ENCODE measurements at regions not wholly inside any gene's neighbourhood (a gene's known extent, or its start where the extent isn't known, plus 50 kb on each side); places are given as distances from the start of the nearest gene placed in this dataset.

- H4K20me1 ChIP-seq (ENCODE audit: insufficient read depth, low read length), result no peaks in the 10 kb centered on the region
- H3K4me1 ChIP-seq (ENCODE audit: control insufficient read depth in 1 of 2, insufficient read depth in 2 of 2, low read length in 2 of 2), result no peaks in the 10 kb centered on the region
- no peak for DNase-seq
- H3K9me3 ChIP-seq (replicated peaks in 1 of 2; ENCODE audit: control insufficient read depth in 1 of 2, insufficient read depth in 1 of 2, low read length in 2 of 2), result no peaks in the 10 kb centered on the region
- H3K27me3 ChIP-seq (ENCODE audit: control insufficient read depth in 2 of 2, insufficient read depth in 2 of 2, low read length in 2 of 2), result no peaks in the 10 kb centered on the region
- no peak for TF ChIP-seq CTCF (IDR thresholded peaks at IDR 0.05)
- H3K4me3 Mint-ChIP-seq, result no peak overlapping the region
- WGBS (ENCODE audit: insufficient coverage), result no CpG with 5 or more reads among the region's 3 CpGs
- no peaks in the 10 kb centered on the region for H3K79me2 ChIP-seq (ENCODE audit: insufficient read depth, low read length)
- no peak overlapping the region for H3K9ac ChIP-seq (ENCODE audit: insufficient read depth, low read length, poor library complexity, severe bottlenecking)
- no peak overlapping the region for H2AFZ ChIP-seq (ENCODE audit: insufficient read depth, low read depth, low read length, poor library complexity, severe bottlenecking)
- no peaks in the 10 kb centered on the region for H3K36me3 Mint-ChIP-seq
- no peaks in the 10 kb centered on the region for H3K27me3 Mint-ChIP-seq (ENCODE audit: low read depth in 3 of 3)
- intact Hi-C loops (cut with micrococcal nuclease), result no loop called here
- H3K27ac ChIP-seq (ENCODE audit: low read depth in 1 of 2, low read length in 2 of 2), result no peak overlapping the region
- no peaks in the 10 kb centered on the region for H3K36me3 ChIP-seq (replicated peaks in 1 of 2; ENCODE audit: control insufficient read depth in 1 of 2, insufficient read depth in 2 of 2, low read length in 2 of 2)
- H3K4me1 Mint-ChIP-seq, result no peaks in the 10 kb centered on the region
- peaks cover 0 to 4% (median 2%) of the 10 kb centered on the region in 7 donors for H3K9me3 Mint-ChIP-seq
- H3K4me3 ChIP-seq (replicated peaks in 1 of 3; ENCODE audit: low read depth in 2 of 3, low read length in 3 of 3), result no peak overlapping the region
- H3K27ac Mint-ChIP-seq, result no peak overlapping the region
- H3K4me2 ChIP-seq (replicated peaks; ENCODE audit: extremely low read depth, low read length, poor library complexity, severe bottlenecking), result no peak overlapping the region
Measured at GRCh38 chr5:144003636-144004035, 166.8 kb downstream of the YIPF5 start.

GRCh38 chr5:144004146-144004545 lies 166.3 kb downstream of the YIPF5 start:
- no peak overlapping the region for H2AFZ ChIP-seq (ENCODE audit: insufficient read depth, low read depth, low read length, poor library complexity, severe bottlenecking)
- Mint-ChIP-seq H3K36me3 (no peaks in the 10 kb centered on the region), H3K9me3 (peaks cover 0 to 4% (median 2%) of the 10 kb centered on the region in 7 donors), H3K27ac (no peak overlapping the region), H3K27me3 (ENCODE audit: low read depth in 3 of 3) (no peaks in the 10 kb centered on the region), H3K4me1 (peaks cover 3% of the 10 kb centered on the region), H3K4me3 (no peak overlapping the region)
- H3K9me3 ChIP-seq (replicated peaks in 1 of 2; ENCODE audit: control insufficient read depth in 1 of 2, insufficient read depth in 1 of 2, low read length in 2 of 2), result no peaks in the 10 kb centered on the region
- H4K20me1 ChIP-seq (ENCODE audit: insufficient read depth, low read length), result no peaks in the 10 kb centered on the region
- no peak for DNase-seq
- no peaks in the 10 kb centered on the region for H3K4me1 ChIP-seq (ENCODE audit: control insufficient read depth in 1 of 2, insufficient read depth in 2 of 2, low read length in 2 of 2)
- TF ChIP-seq CTCF (IDR thresholded peaks at IDR 0.05), result no peak
- H3K79me2 ChIP-seq (ENCODE audit: insufficient read depth, low read length), result no peaks in the 10 kb centered on the region
- H3K27me3 ChIP-seq (ENCODE audit: control insufficient read depth in 2 of 2, insufficient read depth in 2 of 2, low read length in 2 of 2), result no peaks in the 10 kb centered on the region
- H3K36me3 ChIP-seq (replicated peaks in 1 of 2; ENCODE audit: control insufficient read depth in 1 of 2, insufficient read depth in 2 of 2, low read length in 2 of 2), result no peaks in the 10 kb centered on the region
- H3K4me3 ChIP-seq (replicated peaks in 1 of 3; ENCODE audit: low read depth in 2 of 3, low read length in 3 of 3), result no peak overlapping the region
- H3K9ac ChIP-seq (ENCODE audit: insufficient read depth, low read length, poor library complexity, severe bottlenecking), result no peak overlapping the region
- no peak overlapping the region for H3K27ac ChIP-seq (ENCODE audit: low read depth in 1 of 2, low read length in 2 of 2)
- no peak overlapping the region for H3K4me2 ChIP-seq (replicated peaks; ENCODE audit: extremely low read depth, low read length, poor library complexity, severe bottlenecking)
- no CpG with 5 or more reads among the region's 1 CpG for WGBS (ENCODE audit: insufficient coverage)
- intact Hi-C loops (cut with micrococcal nuclease), result no loop called here
